Stimulated activated effector memory CD8-positive, alpha-beta T cell treated with anti-CD3 and anti-CD28 coated beads, Interleukin-12 subunit alpha, Interleukin-12 subunit beta, amount 100 ng/mL, for 72 hours (primary cell): ENCODE measurements at regions not wholly inside any gene's neighbourhood (a gene's known extent, or its start where the extent isn't known, plus 50 kb on each side); places are given as distances from the start of the nearest gene placed in this dataset.

ENCODE experiments used
- ATAC-seq: fragments of 150-1000 bp; cut with Tn5 transposase; 2 replicates; pipeline ENCODE4 v1.10.0; 2021
- DNase-seq, 2 donors: peaks; one replicate each; pipeline ENCODE4 v3.0.0; 2021 to 2022; ENCODE audit warnings: low spot score in 2 of 2
- H3K27ac Mint-ChIP-seq: one replicate; pipeline ENCODE4 v1.8.0; 2022; ENCODE audit warnings: mild to moderate bottlenecking, mixed read lengths
- H3K36me3 Mint-ChIP-seq: one replicate; pipeline ENCODE4 v1.8.0; 2022; ENCODE audit warnings: mild to moderate bottlenecking, mixed read lengths
- H3K4me1 Mint-ChIP-seq: one replicate; pipeline ENCODE4 v1.8.0; 2022; ENCODE audit warnings: mixed read lengths
- H3K4me3 Mint-ChIP-seq: one replicate; pipeline ENCODE4 v1.8.0; 2022; ENCODE audit warnings: mild to moderate bottlenecking, mixed read lengths
- H3K9me3 Mint-ChIP-seq: one replicate; pipeline ENCODE4 v1.8.0; 2022; ENCODE audit warnings: mixed read lengths

DNA sequence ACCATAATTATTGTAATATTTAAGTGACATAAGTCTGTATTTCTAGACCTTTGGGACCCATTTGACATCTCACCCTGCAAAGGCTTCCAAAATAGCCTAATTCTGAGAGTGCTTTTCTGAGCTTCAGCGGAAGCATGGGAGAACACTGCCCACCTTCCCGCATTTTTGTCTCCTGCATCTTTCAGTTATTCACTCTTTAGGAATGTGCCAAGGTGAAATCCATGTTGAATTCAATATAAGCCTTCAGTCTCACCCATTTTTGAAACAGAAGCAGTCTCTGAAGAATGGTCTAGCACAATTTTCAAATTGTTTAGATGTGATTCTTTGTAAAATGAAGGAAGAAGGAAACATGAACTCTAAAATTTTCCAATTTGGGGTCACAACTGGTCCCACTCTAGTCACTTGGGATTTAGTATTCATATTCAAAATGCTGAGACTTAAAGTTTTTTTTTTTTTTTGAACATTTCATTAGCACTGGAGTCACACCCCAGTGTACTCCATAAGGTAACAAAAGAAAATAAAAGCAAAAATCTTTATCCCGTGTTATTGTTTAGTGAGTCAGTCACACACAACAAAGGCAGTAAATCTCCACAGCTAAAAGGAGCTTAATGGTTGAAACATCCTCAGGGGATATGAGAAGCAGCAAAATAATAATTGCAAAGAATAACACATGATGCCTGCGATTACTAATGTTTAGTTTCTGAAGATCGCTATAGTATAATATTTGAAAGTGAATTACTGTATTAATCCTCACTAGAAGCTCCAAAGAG, 479.9 kb upstream of the BTBD3 start:
- DNase-seq, result no peak
- no peaks in the 10 kb centered on the region for H3K36me3 Mint-ChIP-seq
- peaks cover 19% of the 10 kb centered on the region for H3K9me3 Mint-ChIP-seq
- no peak overlapping the region for H3K4me3 Mint-ChIP-seq
- no peak for ATAC-seq
- H3K27ac Mint-ChIP-seq, result no peak overlapping the region
- no peaks in the 10 kb centered on the region for H3K4me1 Mint-ChIP-seq

DNA sequence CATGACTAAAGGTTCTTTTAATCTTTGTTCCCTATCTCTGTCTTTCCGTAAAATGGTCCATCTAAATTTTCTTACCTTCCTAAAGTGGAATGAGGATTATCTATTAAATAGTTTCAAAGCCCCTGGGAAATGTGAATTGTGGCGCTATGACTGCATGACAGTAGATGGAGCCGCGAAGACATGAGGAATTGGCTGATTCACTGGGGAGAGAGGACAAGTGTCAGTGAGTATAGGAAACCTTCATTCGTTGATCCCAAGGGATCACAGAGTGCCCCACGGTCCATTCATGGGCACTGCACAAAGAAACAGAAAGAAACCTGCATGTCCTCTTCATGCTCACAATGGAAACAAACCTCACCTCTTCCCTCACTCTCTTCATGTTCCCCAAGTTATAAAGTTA, 479.3 kb upstream of the BTBD3 start:
- ATAC-seq, result no peak
- no peak overlapping the region for H3K27ac Mint-ChIP-seq

DNA sequence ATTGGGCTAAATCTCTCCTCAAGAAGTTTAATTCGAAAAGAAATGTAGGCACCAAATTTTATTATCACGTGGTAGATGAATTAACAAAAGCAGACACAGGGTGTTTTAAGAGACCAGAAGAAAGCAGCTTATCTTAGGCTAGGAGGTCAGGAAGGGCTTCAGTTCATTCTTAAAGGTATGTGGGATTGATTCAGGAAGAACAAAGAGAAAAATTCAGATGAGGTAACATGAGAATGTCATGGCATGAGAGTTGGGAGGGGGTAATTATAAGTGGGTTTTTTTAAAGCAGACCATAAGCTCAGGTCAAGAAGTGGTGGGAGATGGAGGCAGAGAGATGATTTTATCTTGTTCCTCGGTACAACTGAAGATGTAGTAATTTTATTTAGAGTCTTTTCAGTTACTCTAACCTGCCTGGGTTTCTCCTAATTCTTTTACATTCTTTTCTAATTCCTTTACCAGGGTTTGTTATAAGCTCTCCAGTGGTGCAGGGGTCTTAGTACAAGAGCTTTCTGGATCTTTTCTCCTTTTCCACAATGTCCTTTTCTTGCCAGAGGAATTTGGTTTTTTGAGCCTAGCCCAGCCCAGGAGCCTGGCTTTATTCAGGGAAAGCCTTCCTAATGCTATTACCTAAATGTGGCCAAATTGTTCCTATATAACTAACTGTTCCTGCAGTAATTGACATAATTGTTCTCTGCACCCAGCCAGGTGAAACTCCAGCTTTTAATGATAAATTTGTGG, 474.1 kb upstream of the BTBD3 start:
- no peak overlapping the region for H3K4me3 Mint-ChIP-seq
- no peaks in the 10 kb centered on the region for H3K36me3 Mint-ChIP-seq
- DNase-seq (no peak), ATAC-seq (no peak)
- peaks cover 7% of the 10 kb centered on the region for H3K9me3 Mint-ChIP-seq
- no peaks in the 10 kb centered on the region for H3K4me1 Mint-ChIP-seq
- H3K27ac Mint-ChIP-seq, result no peak overlapping the region

More for the DNA sequence above, 479.3 kb upstream of the BTBD3 start:
- peaks cover 22% of the 10 kb centered on the region for H3K9me3 Mint-ChIP-seq
- H3K4me3 Mint-ChIP-seq, result no peak overlapping the region
- no peaks in the 10 kb centered on the region for H3K36me3 Mint-ChIP-seq
- DNase-seq, result no peak
- H3K4me1 Mint-ChIP-seq, result no peaks in the 10 kb centered on the region

DNA sequence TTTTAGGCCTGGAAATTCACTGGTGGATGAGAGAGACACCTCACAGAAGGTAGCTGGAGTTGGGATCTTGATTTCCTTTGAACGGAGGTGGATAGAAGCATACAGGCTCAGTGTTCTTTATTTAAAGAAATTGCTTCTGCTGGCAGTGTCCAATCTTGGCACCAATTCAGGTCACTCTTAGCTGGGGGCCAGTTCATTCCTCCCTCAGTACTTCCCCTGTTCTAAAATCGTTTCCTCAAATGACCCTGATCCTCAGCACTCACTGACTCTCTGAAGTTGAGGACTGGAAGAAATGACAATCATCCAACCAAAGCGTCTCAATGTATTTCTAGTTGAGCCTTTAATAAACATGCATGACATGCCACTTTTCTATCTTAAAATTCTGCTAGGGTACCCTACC, 472.5 kb upstream of the BTBD3 start:
- H3K27ac Mint-ChIP-seq, result no peak overlapping the region
- H3K4me1 Mint-ChIP-seq, result no peaks in the 10 kb centered on the region
- peaks cover 9% of the 10 kb centered on the region for H3K9me3 Mint-ChIP-seq
- DNase-seq (no peak), ATAC-seq (no peak)
- no peaks in the 10 kb centered on the region for H3K36me3 Mint-ChIP-seq
- no peak overlapping the region for H3K4me3 Mint-ChIP-seq

DNA sequence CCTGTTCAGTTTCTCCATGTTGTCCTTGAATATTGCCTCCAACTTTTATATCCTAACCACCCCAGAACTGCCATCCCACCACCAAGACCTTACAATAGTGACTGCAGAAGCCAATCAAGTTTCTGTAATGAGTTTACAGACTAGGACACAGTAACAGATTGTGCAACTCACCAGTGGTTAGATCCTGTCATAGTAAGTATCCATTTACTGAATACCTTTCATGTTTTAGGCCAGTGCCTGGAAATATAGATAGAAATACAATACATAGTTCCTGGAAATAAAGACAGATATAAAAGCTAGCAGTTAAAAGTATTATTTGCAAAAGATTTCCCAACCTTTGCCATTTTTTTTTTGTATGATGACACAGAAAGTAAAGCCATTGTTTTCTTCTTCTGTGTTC, 471.8 kb upstream of the BTBD3 start:
- ATAC-seq (no peak), DNase-seq (no peak)
- H3K9me3 Mint-ChIP-seq, result peaks cover 11% of the 10 kb centered on the region
- no peak overlapping the region for H3K4me3 Mint-ChIP-seq
- H3K27ac Mint-ChIP-seq, result no peak overlapping the region
- no peaks in the 10 kb centered on the region for H3K4me1 Mint-ChIP-seq
- H3K36me3 Mint-ChIP-seq, result no peaks in the 10 kb centered on the region

DNA sequence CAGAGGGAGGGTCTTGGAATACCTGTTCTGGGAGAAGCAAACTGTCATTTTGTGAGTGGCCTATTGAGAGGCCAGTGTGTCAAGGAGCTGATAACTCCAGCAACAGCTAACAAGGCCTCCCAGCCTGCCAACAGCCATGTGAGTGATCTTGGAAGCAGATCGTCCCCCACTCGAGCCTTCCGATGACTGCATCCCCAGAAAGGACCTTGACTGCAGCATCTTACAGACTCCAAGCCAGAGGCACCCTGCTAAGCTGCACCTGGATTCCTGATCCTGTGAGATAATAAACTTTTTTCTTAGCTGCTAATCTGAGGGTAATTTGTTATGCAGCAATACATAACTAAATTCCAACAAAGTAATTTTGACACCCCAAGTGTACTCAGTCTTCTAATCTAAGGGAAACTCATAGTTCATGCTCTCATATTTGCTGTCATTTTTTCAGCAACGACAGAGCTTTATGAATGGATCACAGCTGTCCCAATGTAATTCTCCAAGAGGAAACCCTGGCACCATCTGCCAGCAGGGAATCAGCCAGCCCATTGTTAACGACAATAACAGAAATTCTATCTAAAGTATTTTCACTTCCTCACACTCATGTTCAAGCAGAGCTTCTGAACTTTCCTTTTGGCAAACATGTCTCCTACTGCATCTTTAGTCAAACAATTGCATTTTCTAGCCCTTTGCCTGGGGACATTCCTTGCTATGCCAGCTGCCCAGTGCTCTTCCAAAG, 470.2 kb upstream of the BTBD3 start:
- Mint-ChIP-seq H3K4me1 (no peaks in the 10 kb centered on the region), H3K36me3 (no peaks in the 10 kb centered on the region), H3K4me3 (no peak overlapping the region), H3K27ac (no peak overlapping the region), H3K9me3 (peaks cover 10% of the 10 kb centered on the region)
- DNase-seq, result no peak
- ATAC-seq, result no peak

DNA sequence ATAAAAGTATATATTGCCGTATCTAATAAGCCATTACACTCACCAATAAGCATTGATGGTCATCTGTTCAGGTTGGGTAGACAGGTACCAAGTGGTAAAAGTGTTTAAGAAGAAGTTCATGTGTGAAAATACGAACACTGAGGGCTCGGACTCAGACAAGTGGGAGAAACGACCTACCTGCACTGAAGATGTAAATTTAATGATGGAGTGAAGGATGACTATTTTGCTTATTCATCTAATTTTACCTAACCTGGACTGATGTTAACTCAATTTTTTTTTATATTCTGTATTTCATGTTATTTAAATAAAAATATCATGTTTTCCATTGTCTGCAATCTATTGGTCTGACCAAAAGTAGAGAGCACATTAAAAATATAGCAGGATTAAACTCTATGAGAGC, 469.1 kb upstream of the BTBD3 start:
- ATAC-seq, result no peak
- Mint-ChIP-seq H3K36me3 (no peaks in the 10 kb centered on the region), H3K27ac (no peak overlapping the region), H3K9me3 (peaks cover 8% of the 10 kb centered on the region), H3K4me3 (no peak overlapping the region), H3K4me1 (no peaks in the 10 kb centered on the region)
- DNase-seq, result no peak

DNA sequence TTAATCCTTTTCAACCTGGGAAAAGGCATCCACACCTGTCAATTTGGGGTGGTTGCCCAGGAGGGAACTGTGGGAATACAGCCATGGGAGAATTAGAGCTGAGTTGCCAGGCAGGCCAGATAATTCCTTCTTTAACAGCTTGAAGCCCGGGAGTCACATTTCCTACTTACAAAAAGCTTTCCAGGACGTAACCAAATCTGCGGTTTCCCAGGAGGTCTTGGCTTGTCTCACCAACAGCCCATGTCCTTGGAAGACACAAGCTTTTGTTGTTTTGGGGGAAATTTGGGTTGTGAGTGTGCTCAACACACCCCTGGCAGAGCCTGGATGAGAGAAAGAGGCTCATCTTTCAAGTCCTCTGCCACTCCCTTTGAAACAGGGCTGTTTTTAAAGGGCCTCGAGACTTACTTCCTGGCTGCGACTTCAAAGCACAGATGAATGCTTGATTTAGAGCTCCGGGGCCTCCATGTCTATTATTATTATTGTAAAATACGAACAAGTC, 465.9 kb upstream of the BTBD3 start:
- ATAC-seq (no peak), DNase-seq (no peak)
- Mint-ChIP-seq H3K4me3 (no peak overlapping the region), H3K9me3 (peaks cover 8% of the 10 kb centered on the region), H3K4me1 (no peaks in the 10 kb centered on the region), H3K36me3 (no peaks in the 10 kb centered on the region), H3K27ac (no peak overlapping the region)

DNA sequence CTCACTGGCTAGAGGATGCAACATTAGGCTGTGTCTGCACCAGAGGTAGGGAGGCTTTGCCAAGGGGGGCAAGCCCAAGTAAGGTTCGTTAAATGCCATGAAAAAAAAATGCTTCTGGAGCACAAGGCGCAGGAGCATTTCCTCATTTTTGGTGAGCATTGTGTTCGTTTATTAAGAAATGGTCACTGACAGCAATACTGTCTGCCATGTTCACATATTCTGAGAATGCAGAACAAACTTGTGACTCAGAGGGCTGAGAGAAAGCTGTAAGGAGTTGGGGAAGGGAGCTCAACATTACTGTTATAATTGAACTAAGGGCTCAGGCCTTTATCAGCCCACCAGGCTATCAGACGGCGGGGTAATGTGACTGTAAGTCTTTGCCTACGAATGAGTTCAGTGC, 465.4 kb upstream of the BTBD3 start:
- Mint-ChIP-seq H3K4me3 (no peak overlapping the region), H3K9me3 (peaks cover 8% of the 10 kb centered on the region), H3K36me3 (no peaks in the 10 kb centered on the region), H3K27ac (no peak overlapping the region), H3K4me1 (no peaks in the 10 kb centered on the region)
- ATAC-seq (no peak), DNase-seq (no peak)

DNA sequence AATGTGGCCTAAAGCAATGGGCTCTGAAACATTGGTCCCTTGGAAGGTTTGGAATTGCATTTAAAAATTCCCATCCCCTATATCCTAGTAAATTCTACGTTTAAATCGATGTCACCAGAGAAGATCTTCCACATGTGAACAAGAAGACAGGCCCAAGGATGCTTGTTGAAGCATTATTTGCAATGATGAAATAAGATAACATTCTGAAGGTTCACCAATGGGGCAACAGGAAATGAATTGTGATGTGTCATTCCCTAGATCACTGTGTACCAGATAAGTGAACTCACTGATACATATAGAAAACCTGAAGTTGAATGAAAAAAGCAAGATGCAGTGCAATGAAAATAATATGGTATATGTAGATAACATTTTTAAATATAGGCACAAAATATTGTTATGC, 464.3 kb upstream of the BTBD3 start:
- Mint-ChIP-seq H3K9me3 (peaks cover 8% of the 10 kb centered on the region), H3K27ac (no peak overlapping the region), H3K36me3 (no peaks in the 10 kb centered on the region), H3K4me1 (no peaks in the 10 kb centered on the region), H3K4me3 (no peak overlapping the region)
- DNase-seq (no peak), ATAC-seq (no peak)

DNA sequence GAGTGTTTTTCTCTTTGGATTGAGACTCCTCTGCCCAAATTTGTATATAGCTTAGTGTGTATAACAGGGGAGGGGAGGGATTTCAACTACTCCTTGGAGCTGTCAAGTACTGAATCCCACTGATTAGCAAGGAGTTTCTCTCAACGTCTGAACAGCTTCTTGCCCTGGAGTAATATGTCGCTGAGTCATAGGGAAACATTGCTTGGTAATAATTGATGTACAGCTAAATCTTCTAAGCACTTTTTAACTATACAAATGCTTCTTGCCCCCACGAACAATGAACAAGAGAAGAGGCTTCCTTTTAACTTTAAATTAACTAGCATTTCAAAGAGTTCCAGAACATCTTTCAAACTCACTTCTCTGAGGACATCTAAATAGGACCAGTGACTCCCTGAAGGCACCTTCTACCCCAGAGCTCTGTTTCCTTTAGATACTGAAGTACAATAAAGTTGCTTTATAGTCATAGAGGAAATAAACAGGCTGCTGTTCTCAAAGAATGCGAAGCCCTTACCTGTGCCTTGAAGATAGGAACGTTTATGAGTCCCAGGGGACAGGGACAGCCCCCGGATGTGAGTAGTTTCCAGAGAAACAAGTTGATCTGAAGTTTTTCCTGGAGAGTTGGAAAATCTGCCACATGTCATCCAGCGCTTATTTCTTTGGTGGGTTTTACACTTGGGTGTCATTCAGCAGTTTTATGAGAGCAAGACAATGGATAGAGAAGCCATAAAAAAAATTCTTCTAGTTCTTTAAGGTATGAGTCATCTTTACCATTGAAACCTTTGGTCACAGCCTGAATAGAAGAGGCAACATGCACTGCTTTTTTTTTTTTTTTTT, 462.5 kb upstream of the BTBD3 start:
- no peaks in the 10 kb centered on the region for H3K36me3 Mint-ChIP-seq
- H3K9me3 Mint-ChIP-seq, result peaks cover 8% of the 10 kb centered on the region
- no peaks in the 10 kb centered on the region for H3K4me1 Mint-ChIP-seq
- DNase-seq (no peak), ATAC-seq (no peak)
- H3K4me3 Mint-ChIP-seq, result no peak overlapping the region
- no peak overlapping the region for H3K27ac Mint-ChIP-seq

DNA sequence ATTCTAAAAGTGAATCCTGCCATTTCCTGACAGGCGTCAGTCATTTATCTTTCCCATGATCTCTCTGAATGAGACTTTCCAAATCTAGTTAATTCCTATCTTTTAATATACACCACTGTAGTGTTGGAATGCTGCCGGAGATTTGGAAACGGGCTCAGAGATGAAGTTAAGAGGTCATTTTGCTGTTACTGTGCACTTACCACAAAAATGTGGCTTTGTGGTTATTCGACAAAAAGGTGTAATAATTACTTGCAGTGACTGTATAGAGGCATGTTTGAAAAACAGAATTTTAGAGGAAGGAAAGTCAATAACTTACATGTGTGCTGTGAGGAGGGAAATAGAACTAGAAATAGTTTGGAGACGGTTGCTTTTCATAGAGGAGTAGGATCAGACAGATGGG, 460.2 kb upstream of the BTBD3 start:
- H3K27ac Mint-ChIP-seq, result no peak overlapping the region
- no peaks in the 10 kb centered on the region for H3K4me1 Mint-ChIP-seq
- no peak for ATAC-seq
- H3K36me3 Mint-ChIP-seq, result no peaks in the 10 kb centered on the region
- no peak overlapping the region for H3K4me3 Mint-ChIP-seq
- H3K9me3 Mint-ChIP-seq, result peaks cover 13% of the 10 kb centered on the region
- no peak for DNase-seq

DNA sequence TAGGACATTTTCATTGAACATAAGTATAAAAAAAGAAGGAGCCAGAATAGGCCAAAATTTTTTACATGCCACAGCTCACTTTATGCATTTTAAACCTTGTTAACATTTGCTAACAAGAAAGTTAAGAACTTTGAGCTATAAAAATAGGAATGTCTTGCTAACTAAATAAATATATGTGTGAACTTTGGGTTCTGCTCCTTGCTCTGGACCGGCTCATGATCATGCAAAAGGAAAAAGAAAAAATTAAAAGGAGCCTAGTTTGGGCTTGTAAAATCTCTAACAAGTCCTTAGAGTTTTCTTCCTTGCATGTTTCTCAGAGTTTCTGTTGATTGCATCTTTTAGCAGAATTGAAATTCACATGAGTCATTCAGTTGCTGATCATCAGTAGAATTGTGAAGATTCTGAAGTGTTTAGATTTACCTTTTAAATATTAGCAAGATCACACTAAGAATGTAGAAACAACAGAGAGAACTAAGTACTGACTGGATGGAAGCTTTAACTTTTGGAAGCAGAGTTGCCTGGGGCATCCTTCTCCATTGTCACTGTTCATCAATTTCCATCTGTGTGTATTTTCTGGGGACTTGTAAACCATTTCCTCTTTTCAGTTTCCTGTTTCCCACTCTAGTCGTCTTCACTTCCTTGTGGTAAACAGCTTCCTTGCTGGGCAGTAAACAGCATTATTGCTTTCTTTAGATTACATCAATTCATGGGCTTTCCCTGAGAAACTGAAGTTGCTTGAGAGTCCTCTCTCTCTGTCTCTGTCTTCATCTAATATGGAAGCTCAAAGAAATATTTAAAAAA, 458.4 kb upstream of the BTBD3 start:
- ATAC-seq (no peak), DNase-seq (no peak)
- H3K4me3 Mint-ChIP-seq, result no peak overlapping the region
- no peaks in the 10 kb centered on the region for H3K36me3 Mint-ChIP-seq
- no peak overlapping the region for H3K27ac Mint-ChIP-seq
- peaks cover 11% of the 10 kb centered on the region for H3K9me3 Mint-ChIP-seq
- no peaks in the 10 kb centered on the region for H3K4me1 Mint-ChIP-seq

DNA sequence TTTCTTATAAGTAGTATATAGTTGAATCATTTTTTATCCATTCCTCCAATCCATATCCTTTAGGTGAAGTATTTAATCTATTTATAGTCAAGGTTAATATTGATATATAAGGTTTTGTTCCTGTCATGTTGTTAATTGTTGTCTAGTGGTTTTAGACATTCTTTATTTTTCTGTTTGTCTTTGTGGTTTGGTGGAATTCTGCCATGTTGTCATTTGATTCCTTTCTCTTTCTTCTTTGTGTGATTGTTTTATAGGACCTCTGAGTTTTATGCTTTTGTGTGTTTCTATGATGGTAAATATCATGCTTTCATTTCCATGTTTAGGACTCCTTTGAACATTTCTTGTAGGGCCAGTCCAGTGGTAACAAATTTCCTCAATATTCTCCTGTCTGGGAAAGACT, 450.3 kb upstream of the BTBD3 start:
- DNase-seq (no peak), ATAC-seq (no peak)
- H3K9me3 Mint-ChIP-seq, result peaks cover 10% of the 10 kb centered on the region
- no peak overlapping the region for H3K4me3 Mint-ChIP-seq
- H3K36me3 Mint-ChIP-seq, result no peaks in the 10 kb centered on the region
- no peak overlapping the region for H3K27ac Mint-ChIP-seq
- no peaks in the 10 kb centered on the region for H3K4me1 Mint-ChIP-seq
